ENCODE measurements at regions not wholly inside any gene's neighbourhood (a gene's known extent, or its start where the extent isn't known, plus 50 kb on each side); places are given as distances from the start of the nearest gene placed in this dataset.
A peak's percentile ranks its signal among the peaks of the same experiment; 100 is the strongest.
"Not testable (repeated sequence)": the region's sequence is repeated elsewhere in the genome, so short reads cannot be mapped to it uniquely, and the experiment has no call there.

GRCh38 chr21:17712887-17713286, 100.2 kb upstream of the BTG3 start:
- Histone ChIP-seq H3K9me3 (replicated peaks; ENCODE audit: control insufficient read depth, low read depth, low read length) (no peaks in the 10 kb centered on the region), H3K27ac (ENCODE audit: low read length) (no peak overlapping the region), H3K4me3 (ENCODE audit: low read length) (no peak overlapping the region), H3K36me3 (ENCODE audit: control insufficient read depth, insufficient read depth, low read length) (no peaks in the 10 kb centered on the region), H3K4me1 (ENCODE audit: control insufficient read depth, insufficient read depth, low read length) (no peaks in the 10 kb centered on the region), H3K27me3 (ENCODE audit: control insufficient read depth, insufficient read depth, low read length) (no peaks in the 10 kb centered on the region)
- no CpG with 5 or more reads among the region's 2 CpGs for WGBS (ENCODE audit: insufficient coverage)
- DNase-seq: no peak

- no peaks in the 10 kb centered on the region for H3K9me3 ChIP-seq (replicated peaks; ENCODE audit: control insufficient read depth, low read depth, low read length)
- no peaks in the 10 kb centered on the region for H3K36me3 ChIP-seq (ENCODE audit: control insufficient read depth, insufficient read depth, low read length)
- DNase-seq: no peak
- H3K4me3 ChIP-seq (ENCODE audit: low read length): no peak overlapping the region
- no peaks in the 10 kb centered on the region for H3K4me1 ChIP-seq (ENCODE audit: control insufficient read depth, insufficient read depth, low read length)
- no peaks in the 10 kb centered on the region for H3K27me3 ChIP-seq (ENCODE audit: control insufficient read depth, insufficient read depth, low read length)
- H3K27ac ChIP-seq (ENCODE audit: low read length): no peak overlapping the region
These were observed 99.2 kb upstream of the BTG3 start for GRCh38 chr21:17711896-17712295.

GRCh38 chr21:17709266-17709611, 96.5 kb upstream of the BTG3 start:
- no peaks in the 10 kb centered on the region for H3K4me1 ChIP-seq (ENCODE audit: control insufficient read depth, insufficient read depth, low read length)
- DNase-seq: no peak
- H3K4me3 ChIP-seq (ENCODE audit: low read length): no peak overlapping the region
- no peak overlapping the region for H3K27ac ChIP-seq (ENCODE audit: low read length)
- no peaks in the 10 kb centered on the region for H3K36me3 ChIP-seq (ENCODE audit: control insufficient read depth, insufficient read depth, low read length)
- H3K9me3 ChIP-seq (replicated peaks; ENCODE audit: control insufficient read depth, low read depth, low read length): no peaks in the 10 kb centered on the region
- H3K27me3 ChIP-seq (ENCODE audit: control insufficient read depth, insufficient read depth, low read length): no peaks in the 10 kb centered on the region

GRCh38 chr21:17708522-17709265, 96.0 kb upstream of the BTG3 start:
- Histone ChIP-seq H3K4me1 (ENCODE audit: control insufficient read depth, insufficient read depth, low read length) (no peaks in the 10 kb centered on the region), H3K27ac (ENCODE audit: low read length) (no peak overlapping the region), H3K36me3 (ENCODE audit: control insufficient read depth, insufficient read depth, low read length) (no peaks in the 10 kb centered on the region), H3K4me3 (ENCODE audit: low read length) (no peak overlapping the region), H3K27me3 (ENCODE audit: control insufficient read depth, insufficient read depth, low read length) (no peaks in the 10 kb centered on the region), H3K9me3 (replicated peaks; ENCODE audit: control insufficient read depth, low read depth, low read length) (no peaks in the 10 kb centered on the region)
- WGBS (ENCODE audit: insufficient coverage): 67% methylated on average over 1 of the region's 5 CpGs
- DNase-seq: no peak

GRCh38 chr21:17699524-17700189, 87.0 kb upstream of the BTG3 start:
- no peak overlapping the region for H3K4me3 ChIP-seq (ENCODE audit: low read length)
- H3K4me1 ChIP-seq (ENCODE audit: control insufficient read depth, insufficient read depth, low read length): no peaks in the 10 kb centered on the region
- 100% methylated on average over 3 of the region's 6 CpGs for WGBS (ENCODE audit: insufficient coverage)
- H3K27ac ChIP-seq (ENCODE audit: low read length): no peak overlapping the region
- no peaks in the 10 kb centered on the region for H3K36me3 ChIP-seq (ENCODE audit: control insufficient read depth, insufficient read depth, low read length)
- no peak for DNase-seq
- H3K9me3 ChIP-seq (replicated peaks; ENCODE audit: control insufficient read depth, low read depth, low read length): peaks cover 3% of the 10 kb centered on the region
- no peaks in the 10 kb centered on the region for H3K27me3 ChIP-seq (ENCODE audit: control insufficient read depth, insufficient read depth, low read length)

- Histone ChIP-seq H3K27ac (ENCODE audit: low read length) (no peak overlapping the region), H3K4me3 (ENCODE audit: low read length) (no peak overlapping the region), H3K36me3 (ENCODE audit: control insufficient read depth, insufficient read depth, low read length) (no peaks in the 10 kb centered on the region), H3K9me3 (replicated peaks; ENCODE audit: control insufficient read depth, low read depth, low read length) (peaks cover 3% of the 10 kb centered on the region), H3K27me3 (ENCODE audit: control insufficient read depth, insufficient read depth, low read length) (no peaks in the 10 kb centered on the region), H3K4me1 (ENCODE audit: control insufficient read depth, insufficient read depth, low read length) (no peaks in the 10 kb centered on the region)
- DNase-seq: no peak
These were observed 84.8 kb upstream of the BTG3 start for GRCh38 chr21:17697473-17697872.

- H3K36me3 ChIP-seq (ENCODE audit: control insufficient read depth, insufficient read depth, low read length); H3K9me3 ChIP-seq (replicated peaks; ENCODE audit: control insufficient read depth, low read depth, low read length); H3K4me1 ChIP-seq (ENCODE audit: control insufficient read depth, insufficient read depth, low read length); H3K27me3 ChIP-seq (ENCODE audit: control insufficient read depth, insufficient read depth, low read length); DNase-seq; H3K4me3 ChIP-seq (ENCODE audit: low read length); H3K27ac ChIP-seq (ENCODE audit: low read length): not testable (repeated sequence)
- WGBS (ENCODE audit: insufficient coverage): 80% methylated on average over 3 of the region's 9 CpGs
These were observed 81.7 kb upstream of the BTG3 start for GRCh38 chr21:17694416-17694815.

GRCh38 chr21:17693801-17694200, 81.1 kb upstream of the BTG3 start:
- Histone ChIP-seq H3K36me3 (ENCODE audit: control insufficient read depth, insufficient read depth, low read length) (no peaks in the 10 kb centered on the region), H3K27ac (ENCODE audit: low read length) (no peak overlapping the region), H3K27me3 (ENCODE audit: control insufficient read depth, insufficient read depth, low read length) (no peaks in the 10 kb centered on the region), H3K9me3 (replicated peaks; ENCODE audit: control insufficient read depth, low read depth, low read length) (peaks cover 3% of the 10 kb centered on the region), H3K4me3 (ENCODE audit: low read length) (no peak overlapping the region), H3K4me1 (ENCODE audit: control insufficient read depth, insufficient read depth, low read length) (peaks cover 7% of the 10 kb centered on the region)
- WGBS (ENCODE audit: insufficient coverage): 100% methylated on average over 2 of the region's 8 CpGs
- no peak for DNase-seq

- no peak for DNase-seq
- Histone ChIP-seq H3K27me3 (ENCODE audit: control insufficient read depth, insufficient read depth, low read length) (no peaks in the 10 kb centered on the region), H3K4me1 (ENCODE audit: control insufficient read depth, insufficient read depth, low read length) (peaks cover 8% of the 10 kb centered on the region), H3K4me3 (ENCODE audit: low read length) (no peak overlapping the region), H3K9me3 (replicated peaks; ENCODE audit: control insufficient read depth, low read depth, low read length) (no peaks in the 10 kb centered on the region), H3K36me3 (ENCODE audit: control insufficient read depth, insufficient read depth, low read length) (no peaks in the 10 kb centered on the region), H3K27ac (ENCODE audit: low read length) (no peak overlapping the region)
- no CpG with 5 or more reads among the region's 1 CpG for WGBS (ENCODE audit: insufficient coverage)
These were observed 77.4 kb upstream of the BTG3 start for GRCh38 chr21:17690078-17690494.

GRCh38 chr21:17688912-17689874, 76.5 kb upstream of the BTG3 start:
- Histone ChIP-seq H3K4me3 (ENCODE audit: low read length) (no peak overlapping the region), H3K27ac (ENCODE audit: low read length) (no peak overlapping the region), H3K27me3 (ENCODE audit: control insufficient read depth, insufficient read depth, low read length) (no peaks in the 10 kb centered on the region), H3K9me3 (replicated peaks; ENCODE audit: control insufficient read depth, low read depth, low read length) (no peaks in the 10 kb centered on the region), H3K4me1 (ENCODE audit: control insufficient read depth, insufficient read depth, low read length) (peaks cover 8% of the 10 kb centered on the region), H3K36me3 (ENCODE audit: control insufficient read depth, insufficient read depth, low read length) (no peaks in the 10 kb centered on the region)
- WGBS (ENCODE audit: insufficient coverage): 55% methylated on average over 7 of the region's 13 CpGs
- DNase-seq: peak; percentile 53

Data from muscle of leg (tissue), 3 donors.